AG04450 (cell line): ENCODE measurements at regions not wholly inside any gene's neighbourhood (a gene's known extent, or its start where the extent isn't known, plus 50 kb on each side); places are given as distances from the start of the nearest gene placed in this dataset.

ENCODE experiments used
- CTCF ChIA-PET: fragments of 300-600, 350-600 bp; formaldehyde crosslinking; extraction: SDS; loops from one replicate; lab custom pipeline; 2022; ENCODE audit warnings: antibody characterized with exemption, inconsistent platforms; lab: Charles Lee
- POLR2A ChIA-PET: fragments of 350-600 bp; formaldehyde crosslinking; extraction: SDS; loops from one replicate; lab custom pipeline; 2021; ENCODE audit warnings: antibody characterized with exemption, inconsistent platforms; lab: Yijun Ruan, JAX
- DNase-seq: peaks from one replicate; pipeline ENCODE4 v3.0.0-alpha.2; 2011; ENCODE audit warnings: low read depth, low spot score
- H3K27ac ChIP-seq: one replicate; pipeline ENCODE4 v1.5.1; 2012; ENCODE audit warnings: low read depth, low read length, control low read depth
- H3K27me3 ChIP-seq: one replicate; pipeline ENCODE4 v1.6.0; 2012; ENCODE audit warnings: low read length; ENCODE audit not compliant: control insufficient read depth, insufficient read depth
- H3K4me3 ChIP-seq: 2 replicates; pipeline ENCODE4 v1.5.1; 2011; ENCODE audit warnings: mild to moderate bottlenecking, low read depth, low read length, control low read depth
- H3K9me3 ChIP-seq: 2 replicates; pipeline ENCODE4 v1.5.1; 2012; ENCODE audit warnings: low read length; ENCODE audit not compliant: control insufficient read depth, insufficient read depth
- TF ChIP-seq, protein P1 (sequence below): IDR thresholded peaks from 2 replicates; pipeline ENCODE4 v1.5.1; 2011; ENCODE audit warnings: low read depth, low read length, control low read depth, inconsistent platforms

DNA sequence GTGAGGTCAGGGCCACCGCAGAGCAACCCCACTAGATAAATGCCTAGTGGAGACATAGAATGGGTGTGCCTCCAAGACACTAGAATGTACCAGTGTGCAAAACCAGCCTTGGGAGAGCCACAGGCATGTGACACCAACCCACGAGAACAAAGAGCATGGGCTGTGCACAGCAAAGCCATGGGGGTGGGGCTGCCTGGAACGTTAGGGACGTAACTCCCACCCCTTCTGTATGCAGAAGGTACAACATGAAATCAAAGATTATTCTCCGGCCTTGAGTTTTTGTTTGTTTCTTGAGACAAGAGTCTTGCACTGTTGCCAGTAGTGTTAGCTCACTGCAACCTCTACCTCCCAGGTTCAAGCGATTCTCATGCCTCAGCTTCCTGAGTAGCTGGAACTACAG is 99.5 kb downstream of the MID1IP1 start:
- POLR2A ChIA-PET: no interaction called here

DNA sequence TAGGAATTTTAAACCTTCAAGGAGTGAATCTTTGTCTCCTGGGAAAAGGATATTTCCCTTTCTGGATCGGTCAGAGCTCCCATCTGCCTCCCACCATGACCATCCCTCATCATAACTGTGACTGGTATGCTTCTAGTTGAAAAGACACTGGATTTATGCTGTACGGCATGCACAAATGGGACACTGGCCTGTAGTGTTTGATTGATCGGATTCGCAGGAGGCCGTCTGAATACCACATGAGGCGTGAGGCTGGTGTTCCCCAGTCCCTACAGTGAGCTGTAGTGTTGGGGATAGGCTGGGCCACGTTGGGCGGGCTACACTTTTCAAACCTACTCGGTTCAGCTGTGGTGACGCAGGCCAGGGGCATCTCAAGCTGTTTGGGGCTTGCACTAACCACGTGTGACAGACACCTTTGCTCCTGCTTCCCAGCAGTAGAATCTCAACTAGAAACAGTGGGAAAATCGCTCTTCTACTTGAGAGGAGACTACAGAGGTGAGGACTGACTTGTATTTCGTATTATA is 101.8 kb downstream of the MID1IP1 start:
- TF ChIP-seq, protein P1, sequence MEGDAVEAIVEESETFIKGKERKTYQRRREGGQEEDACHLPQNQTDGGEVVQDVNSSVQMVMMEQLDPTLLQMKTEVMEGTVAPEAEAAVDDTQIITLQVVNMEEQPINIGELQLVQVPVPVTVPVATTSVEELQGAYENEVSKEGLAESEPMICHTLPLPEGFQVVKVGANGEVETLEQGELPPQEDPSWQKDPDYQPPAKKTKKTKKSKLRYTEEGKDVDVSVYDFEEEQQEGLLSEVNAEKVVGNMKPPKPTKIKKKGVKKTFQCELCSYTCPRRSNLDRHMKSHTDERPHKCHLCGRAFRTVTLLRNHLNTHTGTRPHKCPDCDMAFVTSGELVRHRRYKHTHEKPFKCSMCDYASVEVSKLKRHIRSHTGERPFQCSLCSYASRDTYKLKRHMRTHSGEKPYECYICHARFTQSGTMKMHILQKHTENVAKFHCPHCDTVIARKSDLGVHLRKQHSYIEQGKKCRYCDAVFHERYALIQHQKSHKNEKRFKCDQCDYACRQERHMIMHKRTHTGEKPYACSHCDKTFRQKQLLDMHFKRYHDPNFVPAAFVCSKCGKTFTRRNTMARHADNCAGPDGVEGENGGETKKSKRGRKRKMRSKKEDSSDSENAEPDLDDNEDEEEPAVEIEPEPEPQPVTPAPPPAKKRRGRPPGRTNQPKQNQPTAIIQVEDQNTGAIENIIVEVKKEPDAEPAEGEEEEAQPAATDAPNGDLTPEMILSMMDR: no peak
- DNase-seq: no peak
- CTCF ChIA-PET: no interaction called here
- POLR2A ChIA-PET: no interaction called here
- H3K27ac ChIP-seq: no peak overlapping the region
- no peaks in the 10 kb centered on the region for H3K9me3 ChIP-seq
- H3K27me3 ChIP-seq: no peaks in the 10 kb centered on the region
- no peak overlapping the region for H3K4me3 ChIP-seq

More for the DNA sequence above, 99.5 kb downstream of the MID1IP1 start:
- H3K9me3 ChIP-seq: no peaks in the 10 kb centered on the region
- H3K27me3 ChIP-seq: no peaks in the 10 kb centered on the region
- no peak overlapping the region for H3K4me3 ChIP-seq
- DNase-seq: no peak
- CTCF ChIA-PET: no interaction called here
- TF ChIP-seq, protein P1: no peak
- H3K27ac ChIP-seq: no peak overlapping the region

- DNase-seq: no peak
- H3K4me3 ChIP-seq: no peak overlapping the region
- CTCF ChIA-PET: no interaction called here
- no peaks in the 10 kb centered on the region for H3K9me3 ChIP-seq
- no peaks in the 10 kb centered on the region for H3K27me3 ChIP-seq
- TF ChIP-seq, protein P1: no peak
- no peak overlapping the region for H3K27ac ChIP-seq
- POLR2A ChIA-PET: no interaction called here
These were observed 115.5 kb downstream of the MID1IP1 start for GRCh38 chrX:38916801-38917200.

GRCh38 chrX:38917954-38918353 is 116.7 kb downstream of the MID1IP1 start:
- Histone ChIP-seq H3K27ac (no peak overlapping the region), H3K4me3 (no peak overlapping the region), H3K27me3 (no peaks in the 10 kb centered on the region), H3K9me3 (no peaks in the 10 kb centered on the region)
- TF ChIP-seq, protein P1: no peak
- POLR2A ChIA-PET: no interaction called here
- no peak for DNase-seq
- CTCF ChIA-PET: no interaction called here

GRCh38 chrX:38919202-38919601 is 117.9 kb downstream of the MID1IP1 start:
- Histone ChIP-seq H3K27me3 (no peaks in the 10 kb centered on the region), H3K27ac (no peak overlapping the region), H3K4me3 (no peak overlapping the region), H3K9me3 (no peaks in the 10 kb centered on the region)
- DNase-seq: no peak
- TF ChIP-seq, protein P1: no peak
- ChIA-PET CTCF (no interaction called here), POLR2A (no interaction called here)
